HG03095 (cell line): ENCODE measurements at regions not wholly inside any gene's neighbourhood (a gene's known extent, or its start where the extent isn't known, plus 50 kb on each side); places are given as distances from the start of the nearest gene placed in this dataset.
"Not testable (repeated sequence)": the region's sequence is repeated elsewhere in the genome, so short reads cannot be mapped to it uniquely, and the experiment has no call there.

Source experiments
- ATAC-seq: cut with Tn5 transposase; IDR thresholded peaks from one replicate; pipeline ENCODE4 v1.9.1; 2021; ENCODE audit warnings: moderate library complexity; ENCODE audit not compliant: unreplicated experiment

DNA sequence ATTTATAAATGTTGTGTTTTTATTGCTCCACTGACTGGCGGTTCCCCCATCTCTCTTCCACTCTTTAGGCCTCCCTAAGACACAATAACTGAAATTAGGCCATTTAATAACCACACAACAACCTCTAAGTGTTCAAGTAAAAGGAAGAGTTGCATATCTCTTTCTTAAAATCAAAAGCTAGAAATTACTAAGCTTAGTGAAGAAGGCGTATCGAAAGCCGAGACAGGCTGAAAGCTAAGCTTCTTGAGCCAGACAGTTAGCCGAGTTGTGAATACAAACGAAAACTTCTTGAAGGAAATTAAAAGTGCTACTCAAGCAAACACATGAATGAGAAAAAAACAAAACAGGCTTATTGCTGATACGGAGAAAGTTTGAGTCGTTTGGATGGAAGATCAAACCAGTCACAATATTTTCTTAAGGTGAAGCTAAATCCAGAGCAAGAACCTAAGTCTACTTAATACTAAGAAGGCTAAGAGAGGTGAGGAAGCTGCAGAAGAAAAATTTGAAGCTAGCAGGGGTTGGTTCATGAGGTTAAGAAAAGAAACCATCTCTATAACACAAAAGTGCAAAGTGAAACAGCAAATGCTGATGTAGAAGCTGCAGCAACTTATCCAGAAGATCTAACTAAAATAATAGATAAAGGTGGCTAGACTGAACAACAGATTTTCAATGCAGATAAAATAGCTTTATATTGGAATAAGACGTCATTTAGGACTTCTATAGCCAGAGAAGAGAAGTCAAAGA lies 194.0 kb upstream of the TTC29 start:
- ATAC-seq = peak; percentile 72

- no peak for ATAC-seq
Measured at GRCh38 chr4:147151763-147152162, 206.1 kb upstream of the TTC29 start.

DNA sequence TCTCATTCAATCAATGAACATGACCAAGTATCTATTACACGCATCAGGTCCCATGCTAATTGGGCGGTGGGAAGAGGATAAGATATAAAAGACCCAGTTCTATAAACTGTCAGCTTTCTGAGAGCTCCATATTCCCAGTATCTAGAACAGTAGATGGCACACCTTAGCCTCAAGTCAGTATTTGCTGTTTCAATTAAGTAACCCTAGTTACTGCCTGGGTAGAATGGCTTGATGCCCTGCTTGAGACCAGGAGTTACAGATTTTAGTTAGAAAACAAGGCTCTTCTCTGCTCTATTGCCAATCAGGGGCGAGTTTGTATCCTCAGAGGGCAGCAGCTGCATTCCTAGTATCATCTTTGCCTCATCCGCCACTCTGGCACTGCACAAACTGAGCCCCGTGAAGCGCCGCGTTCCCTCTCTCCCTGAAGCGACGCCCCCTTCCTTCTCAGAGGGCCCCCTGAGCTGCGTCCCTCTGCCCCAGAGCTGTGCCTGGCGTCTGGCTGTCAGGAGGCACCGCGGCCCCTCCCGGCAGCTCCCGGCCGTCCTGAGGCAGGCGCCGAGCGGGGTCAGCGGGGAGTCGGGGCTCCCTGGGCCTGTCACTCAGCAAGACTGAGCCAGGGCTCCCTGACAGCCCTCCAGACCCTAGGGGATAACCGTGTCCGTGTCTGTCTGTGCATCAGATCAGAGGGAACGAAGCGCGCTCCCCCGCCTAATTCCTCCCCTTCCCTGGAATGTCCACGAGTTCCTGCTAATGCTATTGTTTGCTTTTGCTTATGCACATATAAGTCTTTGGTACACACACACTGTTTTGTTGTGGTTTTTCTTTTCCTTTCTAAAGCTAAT lies 212.4 kb upstream of the TTC29 start:
- no peak for ATAC-seq

GRCh38 chr4:147160908-147161513 lies 215.3 kb upstream of the TTC29 start:
- ATAC-seq = peak; percentile 89

- no peak for ATAC-seq
Measured at GRCh38 chr4:147163311-147163710, 217.6 kb upstream of the TTC29 start.

DNA sequence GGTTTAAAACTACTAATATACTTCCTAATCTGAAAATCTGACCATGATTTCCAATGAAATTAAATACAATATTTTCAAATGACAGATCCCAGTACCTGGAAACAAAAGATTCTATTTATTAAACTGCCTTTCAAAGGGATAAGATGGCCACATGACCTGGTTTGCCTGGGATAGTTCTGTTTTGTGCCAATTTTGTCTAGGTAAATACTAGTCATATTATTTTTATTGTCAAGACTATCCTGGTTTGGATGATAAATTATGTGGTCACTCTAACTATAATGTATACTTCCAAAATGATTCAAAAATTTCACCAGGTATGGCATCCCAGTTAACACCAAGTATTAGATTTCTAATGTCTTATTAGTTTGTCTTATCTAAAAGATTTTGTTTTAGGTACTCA lies 222.5 kb upstream of the TTC29 start:
- ATAC-seq = not testable (repeated sequence)

GRCh38 chr4:147173322-147173721 lies 227.7 kb upstream of the TTC29 start:
- ATAC-seq = no peak

DNA sequence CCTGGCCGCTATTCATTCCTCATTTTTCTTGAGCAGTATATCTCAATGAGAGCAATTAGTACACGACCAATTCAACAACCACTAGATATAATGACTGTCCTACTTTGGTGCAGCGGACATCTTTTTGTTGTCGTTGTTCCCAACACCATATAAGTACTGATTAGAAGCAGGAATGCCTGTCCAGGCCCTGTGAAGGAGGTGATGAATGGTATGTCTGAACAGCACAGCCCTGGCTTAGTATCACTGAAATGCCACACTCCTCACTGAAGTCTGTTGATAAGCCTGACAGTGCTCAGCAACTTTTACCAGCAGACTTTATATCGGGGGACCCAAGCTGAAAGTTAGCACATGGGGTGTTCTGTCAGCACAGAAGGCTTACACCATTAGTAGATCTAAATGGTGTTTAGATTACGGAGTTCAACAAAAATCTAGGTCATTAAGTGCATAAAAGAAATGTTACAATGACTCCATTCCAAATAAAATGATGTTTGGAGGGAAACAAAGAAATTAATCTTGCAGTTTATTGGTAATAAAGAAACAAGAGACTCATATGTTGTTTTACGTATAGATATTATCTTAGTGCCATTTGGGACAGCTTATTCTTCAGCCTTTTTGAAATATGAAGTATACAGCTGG lies 228.3 kb upstream of the TTC29 start:
- no peak for ATAC-seq

DNA sequence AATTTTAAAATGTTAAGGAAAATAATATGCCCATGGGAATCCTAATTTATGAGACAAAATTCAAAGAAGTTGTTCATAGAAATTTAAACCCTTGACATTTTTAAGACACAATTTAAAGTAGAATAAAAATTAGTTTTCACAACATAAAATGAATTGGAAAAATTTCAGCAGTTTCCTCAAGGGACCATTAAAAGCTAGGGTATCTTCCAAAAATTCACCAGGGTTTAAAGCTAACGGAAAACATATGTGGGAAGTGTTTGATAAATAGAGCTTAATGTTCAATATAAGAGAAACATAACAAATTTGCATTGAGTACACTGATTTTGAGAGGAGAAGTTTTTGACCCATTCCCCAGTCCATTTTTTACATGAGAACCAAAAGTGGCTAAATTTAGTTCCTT lies 228.9 kb upstream of the TTC29 start:
- ATAC-seq = no peak

DNA sequence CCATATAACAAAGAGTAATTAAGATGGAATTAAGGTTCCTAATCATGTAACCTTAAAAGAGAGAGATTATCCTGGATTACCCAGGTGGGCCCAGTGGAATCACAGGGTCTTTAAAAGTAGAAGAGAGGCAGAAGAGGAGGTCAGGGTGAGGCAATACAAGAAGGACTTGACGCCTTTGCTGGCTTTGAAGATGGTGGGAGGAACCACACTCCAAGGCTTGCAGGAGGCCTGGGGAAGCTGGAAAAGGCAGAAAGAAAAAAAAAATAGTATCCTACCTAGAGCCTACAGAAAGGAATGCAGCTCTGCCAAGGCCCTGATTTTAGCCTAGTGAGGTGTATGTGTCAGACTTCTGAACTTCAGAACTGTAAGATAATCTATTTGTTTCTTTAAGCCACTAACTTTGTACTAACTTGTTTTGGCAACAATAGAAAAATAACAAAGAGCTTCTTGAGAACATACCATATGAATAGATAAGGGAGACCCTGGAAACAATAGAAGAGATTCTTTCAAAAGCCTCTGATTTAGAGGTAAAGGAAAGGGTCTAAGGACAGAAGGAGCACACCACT lies 229.9 kb upstream of the TTC29 start:
- ATAC-seq = no peak

- no peak for ATAC-seq
Measured at GRCh38 chr4:147182041-147182440, 236.4 kb upstream of the TTC29 start.

DNA sequence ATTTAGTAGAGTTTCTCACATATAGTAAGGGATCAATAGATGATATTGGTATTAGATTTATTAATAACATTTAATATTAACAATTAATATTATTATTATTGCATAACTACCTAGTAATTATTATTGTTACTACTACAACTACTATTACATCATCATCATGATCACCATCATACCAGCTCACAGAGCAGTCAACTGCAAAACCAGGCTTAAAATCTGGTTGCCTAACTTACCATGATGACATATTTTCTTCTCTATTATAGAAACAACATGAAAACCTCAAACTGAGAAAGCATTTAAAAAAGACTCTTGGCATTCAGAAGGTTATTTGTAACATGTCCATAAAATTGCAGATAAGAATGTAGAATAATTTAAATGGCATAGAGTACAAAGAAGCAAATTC lies 247.0 kb upstream of the TTC29 start:
- ATAC-seq = no peak

DNA sequence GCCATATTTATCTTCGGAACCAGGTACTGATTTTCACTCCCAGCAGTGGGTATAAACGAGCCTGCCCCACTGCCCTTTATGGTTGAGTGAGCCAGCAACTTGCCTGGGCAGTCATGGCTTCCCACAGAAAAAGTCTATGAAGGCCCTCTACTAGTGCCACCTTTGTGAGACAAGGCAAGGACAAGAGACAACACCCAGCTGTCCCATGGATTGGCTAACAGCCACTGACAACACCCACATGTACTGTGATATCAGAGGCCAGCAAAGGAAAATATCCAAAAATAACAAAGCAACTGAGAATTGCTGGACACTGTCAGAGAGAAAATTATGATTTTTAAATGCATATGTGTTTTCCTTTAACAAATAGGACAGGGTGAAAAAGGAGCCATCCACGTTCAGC lies 248.4 kb upstream of the TTC29 start:
- ATAC-seq = no peak

- no peak for ATAC-seq
Measured at GRCh38 chr4:147194604-147195003, 248.9 kb upstream of the TTC29 start.

- no peak for ATAC-seq
Measured at GRCh38 chr4:147195386-147195785, 249.7 kb upstream of the TTC29 start.

- no peak for ATAC-seq
Measured at GRCh38 chr4:147198411-147199051, 252.9 kb upstream of the TTC29 start.

DNA sequence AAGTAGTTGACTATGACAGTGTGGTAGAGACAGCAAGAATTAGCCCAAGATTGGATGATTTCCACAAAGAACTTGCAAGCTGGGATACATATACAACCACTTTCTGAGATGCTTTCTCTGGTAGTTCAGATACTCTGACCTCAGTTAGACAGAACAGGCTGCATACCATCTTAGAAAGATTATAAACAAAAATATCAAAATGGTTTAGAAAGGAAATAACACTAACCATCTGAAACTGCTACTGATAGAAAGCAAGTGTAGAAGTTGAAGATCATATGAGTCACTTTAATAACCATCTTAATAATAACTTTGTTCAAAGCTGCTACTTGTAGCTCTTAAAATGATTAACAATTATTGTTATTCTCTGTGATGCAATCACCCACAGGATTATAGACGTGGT lies 255.4 kb upstream of the TTC29 start:
- no peak for ATAC-seq

DNA sequence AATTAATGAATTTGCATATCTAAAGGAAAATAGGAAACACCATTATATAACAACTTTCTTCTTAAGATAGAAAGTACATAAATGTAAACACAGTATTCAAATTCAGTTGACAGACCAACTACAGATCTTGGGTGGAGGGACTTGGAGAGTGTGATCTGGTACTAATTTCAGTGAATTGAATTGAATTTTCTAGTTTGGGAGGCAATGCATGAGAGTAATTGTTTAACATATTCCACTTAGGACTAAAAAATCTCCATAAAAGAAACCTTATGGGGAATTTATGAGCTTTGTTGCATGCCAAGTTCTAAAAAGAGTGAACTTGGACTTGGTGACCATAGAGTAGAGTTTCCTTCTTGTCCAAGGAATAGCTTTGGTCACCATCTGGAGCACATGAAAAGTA lies 261.1 kb upstream of the TTC29 start:
- ATAC-seq = no peak

- no peak for ATAC-seq
Measured at GRCh38 chr4:147207911-147208310, 262.2 kb upstream of the TTC29 start.

DNA sequence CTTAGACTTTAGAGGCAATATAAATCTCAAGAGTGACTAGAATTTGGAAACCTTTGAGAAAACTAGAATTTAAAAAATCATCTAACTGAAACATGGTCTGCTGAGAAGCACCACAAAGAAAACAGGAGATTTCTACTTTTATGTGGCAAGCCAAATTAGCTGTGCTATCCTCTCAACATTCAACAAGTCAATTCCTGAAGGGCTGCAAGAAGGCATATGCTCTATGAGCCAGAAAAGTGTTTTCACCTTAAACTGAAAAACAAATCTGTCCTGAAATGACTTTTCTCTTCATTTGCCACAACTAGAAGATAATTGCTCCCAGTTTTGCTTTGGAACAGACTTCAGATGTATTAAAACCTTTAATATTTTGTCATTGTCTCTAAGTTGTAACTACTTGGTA lies 263.2 kb upstream of the EDNRA start:
- ATAC-seq = no peak

DNA sequence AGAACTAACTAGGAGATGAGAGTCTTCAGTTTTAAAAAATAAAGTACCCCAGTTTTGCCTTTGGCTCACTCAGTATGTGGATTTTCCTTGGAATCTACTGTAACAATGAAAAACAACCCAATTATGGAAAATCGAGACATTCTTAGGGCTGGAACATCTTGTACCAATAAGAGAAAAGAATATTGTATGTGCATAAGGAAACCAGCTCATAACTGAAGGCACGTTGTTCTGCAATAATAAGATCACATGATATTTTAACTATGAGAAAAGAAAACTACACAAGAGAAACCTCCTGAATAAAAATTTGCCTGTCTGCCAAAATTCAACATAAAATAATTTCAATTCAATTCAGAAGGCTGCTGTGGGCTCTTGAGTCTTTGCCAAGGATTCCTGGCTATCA lies 261.8 kb upstream of the EDNRA start:
- no peak for ATAC-seq
